ENCODE measurements at regions not wholly inside any gene's neighbourhood (a gene's known extent, or its start where the extent isn't known, plus 50 kb on each side); places are given as distances from the start of the nearest gene placed in this dataset.

GRCh38 chr7:85708221-85708620 lies 521.4 kb upstream of the SEMA3D start:
- Histone ChIP-seq H3K27ac (no peak overlapping the region), H3K36me3 (no peaks in the 10 kb centered on the region), H3K27me3 (no peaks in the 10 kb centered on the region), H3K4me3 (no peak overlapping the region), H3K4me1 (peaks cover 0 to 5% (median 0%) of the 10 kb centered on the region in 12 donors), H3K9me3 (no peaks in the 10 kb centered on the region)
- WGBS, 4 donors: 79 to 87% (median 85%) methylated on average over 1 of the region's 1 CpG
- no peak for DNase-seq
- no peak for ATAC-seq
- TF ChIP-seq CTCF (IDR thresholded peaks at IDR 0.05): no peak
- TF ChIP-seq POLR2A (IDR thresholded peaks at IDR 0.05): no peak
- intact Hi-C loops (cut with DNase I): no loop called here

GRCh38 chr7:85705076-85705475 lies 518.2 kb upstream of the SEMA3D start:
- 81 to 90% (median 86%) methylated on average over 2 of the region's 2 CpGs for WGBS, 4 donors

GRCh38 chr7:85703251-85704010 lies 516.6 kb upstream of the SEMA3D start:
- ATAC-seq: no peak
- WGBS, 4 donors: 73 to 82% (median 80%) methylated on average over 2 of the region's 2 CpGs
- no peak overlapping the region for H3K27ac ChIP-seq

More at GRCh38 chr7:85705076-85705475, 518.2 kb upstream of the SEMA3D start:
- TF ChIP-seq CTCF (IDR thresholded peaks at IDR 0.05): no peak
- TF ChIP-seq POLR2A (IDR thresholded peaks at IDR 0.05): no peak
- no peak for ATAC-seq
- Histone ChIP-seq H3K4me1 (no peaks in the 10 kb centered on the region), H3K36me3 (no peaks in the 10 kb centered on the region), H3K9me3 (no peaks in the 10 kb centered on the region), H3K27me3 (no peaks in the 10 kb centered on the region), H3K27ac (no peak overlapping the region), H3K4me3 (no peak overlapping the region)
- intact Hi-C loops (cut with DNase I): no loop called here
- DNase-seq: no peak

GRCh38 chr7:85702348-85702747 lies 515.5 kb upstream of the SEMA3D start:
- no peak overlapping the region for H3K27ac ChIP-seq
- no peaks in the 10 kb centered on the region for H3K9me3 ChIP-seq
- no peak for DNase-seq
- no peak for ATAC-seq
- TF ChIP-seq POLR2A (IDR thresholded peaks at IDR 0.05): no peak
- TF ChIP-seq CTCF (IDR thresholded peaks at IDR 0.05): no peak
- no peaks in the 10 kb centered on the region for H3K27me3 ChIP-seq
- intact Hi-C loops (cut with DNase I): no loop called here
- H3K36me3 ChIP-seq: no peaks in the 10 kb centered on the region
- no peak overlapping the region for H3K4me3 ChIP-seq
- no peaks in the 10 kb centered on the region for H3K4me1 ChIP-seq

More at GRCh38 chr7:85703251-85704010, 516.6 kb upstream of the SEMA3D start:
- Histone ChIP-seq H3K4me1 (no peaks in the 10 kb centered on the region), H3K36me3 (no peaks in the 10 kb centered on the region), H3K4me3 (no peak overlapping the region), H3K27me3 (no peaks in the 10 kb centered on the region), H3K9me3 (no peaks in the 10 kb centered on the region)
- TF ChIP-seq POLR2A (IDR thresholded peaks at IDR 0.05) (no peak), CTCF (IDR thresholded peaks at IDR 0.05) (no peak)
- no peak for DNase-seq
- intact Hi-C loops (cut with DNase I): no loop called here

Measured in heart left ventricle (tissue), 16 donors.